ENCODE measurements at regions not wholly inside any gene's neighbourhood (a gene's known extent, or its start where the extent isn't known, plus 50 kb on each side); places are given as distances from the start of the nearest gene placed in this dataset.
"Not testable (repeated sequence)": the region's sequence is repeated elsewhere in the genome, so short reads cannot be mapped to it uniquely, and the experiment has no call there.

GRCh38 chr17:54452666-54453348, 447.8 kb upstream of the TOM1L1 start:
- Histone ChIP-seq H3K36me3 (ENCODE audit: insufficient read depth, low read length) (no peaks in the 10 kb centered on the region), H3K4me3 (ENCODE audit: low read length) (no peak overlapping the region), H3K9me2 (replicated peaks; ENCODE audit: insufficient read depth, low read length) (no peaks in the 10 kb centered on the region), H3K27me3 (ENCODE audit: low read length) (no peaks in the 10 kb centered on the region), H3K79me2 (ENCODE audit: low read length) (no peaks in the 10 kb centered on the region), H3K9ac (ENCODE audit: low read length) (no peak overlapping the region), H3K4me2 (ENCODE audit: low read depth, low read length, poor library complexity, severe bottlenecking) (no peak overlapping the region), H3K27ac (ENCODE audit: low read length) (no peak overlapping the region), H3K9me3 (ENCODE audit: low read length) (peaks cover 30% of the 10 kb centered on the region), H4K20me1 (ENCODE audit: insufficient read depth, low read depth, low read length) (no peaks in the 10 kb centered on the region), H2AFZ (ENCODE audit: low read length) (no peak overlapping the region), H3K4me1 (ENCODE audit: low read length) (no peaks in the 10 kb centered on the region)
- DNase-seq, result no peak

- H3K4me3 ChIP-seq (ENCODE audit: low read length), result no peak overlapping the region
- no peaks in the 10 kb centered on the region for H3K27me3 ChIP-seq (ENCODE audit: low read length)
- H3K36me3 ChIP-seq (ENCODE audit: insufficient read depth, low read length), result no peaks in the 10 kb centered on the region
- H4K20me1 ChIP-seq (ENCODE audit: insufficient read depth, low read depth, low read length), result no peaks in the 10 kb centered on the region
- no peaks in the 10 kb centered on the region for H3K79me2 ChIP-seq (ENCODE audit: low read length)
- no peak overlapping the region for H3K4me2 ChIP-seq (ENCODE audit: low read depth, low read length, poor library complexity, severe bottlenecking)
- no peaks in the 10 kb centered on the region for H3K4me1 ChIP-seq (ENCODE audit: low read length)
- no peak overlapping the region for H3K9ac ChIP-seq (ENCODE audit: low read length)
- no peak overlapping the region for H2AFZ ChIP-seq (ENCODE audit: low read length)
- no peak overlapping the region for H3K27ac ChIP-seq (ENCODE audit: low read length)
- H3K9me3 ChIP-seq (ENCODE audit: low read length), result peaks cover 28% of the 10 kb centered on the region
- no peak for DNase-seq
- no peaks in the 10 kb centered on the region for H3K9me2 ChIP-seq (replicated peaks; ENCODE audit: insufficient read depth, low read length)
Measured at GRCh38 chr17:54455251-54455868, 445.3 kb upstream of the TOM1L1 start.

GRCh38 chr17:54465443-54465842, 435.2 kb upstream of the TOM1L1 start:
- not testable (repeated sequence) for H3K9ac ChIP-seq (ENCODE audit: low read length); H3K36me3 ChIP-seq (ENCODE audit: insufficient read depth, low read length); H3K9me2 ChIP-seq (replicated peaks; ENCODE audit: insufficient read depth, low read length); H3K4me1 ChIP-seq (ENCODE audit: low read length); H3K4me2 ChIP-seq (ENCODE audit: low read depth, low read length, poor library complexity, severe bottlenecking); H3K27ac ChIP-seq (ENCODE audit: low read length); DNase-seq; H3K9me3 ChIP-seq (ENCODE audit: low read length); H3K79me2 ChIP-seq (ENCODE audit: low read length); H3K27me3 ChIP-seq (ENCODE audit: low read length); H3K4me3 ChIP-seq (ENCODE audit: low read length); H2AFZ ChIP-seq (ENCODE audit: low read length); H4K20me1 ChIP-seq (ENCODE audit: insufficient read depth, low read depth, low read length)

- H3K9ac ChIP-seq (ENCODE audit: low read length), result no peak overlapping the region
- no peaks in the 10 kb centered on the region for H3K9me2 ChIP-seq (replicated peaks; ENCODE audit: insufficient read depth, low read length)
- no peak overlapping the region for H3K4me3 ChIP-seq (ENCODE audit: low read length)
- H3K36me3 ChIP-seq (ENCODE audit: insufficient read depth, low read length), result no peaks in the 10 kb centered on the region
- H4K20me1 ChIP-seq (ENCODE audit: insufficient read depth, low read depth, low read length), result no peaks in the 10 kb centered on the region
- peaks cover 15% of the 10 kb centered on the region for H3K9me3 ChIP-seq (ENCODE audit: low read length)
- no peaks in the 10 kb centered on the region for H3K4me1 ChIP-seq (ENCODE audit: low read length)
- no peak overlapping the region for H2AFZ ChIP-seq (ENCODE audit: low read length)
- no peak for DNase-seq
- no peaks in the 10 kb centered on the region for H3K27me3 ChIP-seq (ENCODE audit: low read length)
- H3K79me2 ChIP-seq (ENCODE audit: low read length), result no peaks in the 10 kb centered on the region
- no peak overlapping the region for H3K4me2 ChIP-seq (ENCODE audit: low read depth, low read length, poor library complexity, severe bottlenecking)
- H3K27ac ChIP-seq (ENCODE audit: low read length), result no peak overlapping the region
Measured at GRCh38 chr17:54466875-54467274, 433.8 kb upstream of the TOM1L1 start.

- H3K9ac ChIP-seq (ENCODE audit: low read length), result no peak overlapping the region
- no peaks in the 10 kb centered on the region for H3K79me2 ChIP-seq (ENCODE audit: low read length)
- no peak overlapping the region for H3K27ac ChIP-seq (ENCODE audit: low read length)
- no peak overlapping the region for H3K4me3 ChIP-seq (ENCODE audit: low read length)
- H2AFZ ChIP-seq (ENCODE audit: low read length), result no peak overlapping the region
- H3K4me2 ChIP-seq (ENCODE audit: low read depth, low read length, poor library complexity, severe bottlenecking), result no peak overlapping the region
- H3K27me3 ChIP-seq (ENCODE audit: low read length), result no peaks in the 10 kb centered on the region
- no peaks in the 10 kb centered on the region for H4K20me1 ChIP-seq (ENCODE audit: insufficient read depth, low read depth, low read length)
- DNase-seq, result no peak
- no peaks in the 10 kb centered on the region for H3K4me1 ChIP-seq (ENCODE audit: low read length)
- no peaks in the 10 kb centered on the region for H3K36me3 ChIP-seq (ENCODE audit: insufficient read depth, low read length)
- peaks cover 18% of the 10 kb centered on the region for H3K9me3 ChIP-seq (ENCODE audit: low read length)
- H3K9me2 ChIP-seq (replicated peaks; ENCODE audit: insufficient read depth, low read length), result no peaks in the 10 kb centered on the region
Measured at GRCh38 chr17:54482843-54483242, 417.8 kb upstream of the TOM1L1 start.

DNA sequence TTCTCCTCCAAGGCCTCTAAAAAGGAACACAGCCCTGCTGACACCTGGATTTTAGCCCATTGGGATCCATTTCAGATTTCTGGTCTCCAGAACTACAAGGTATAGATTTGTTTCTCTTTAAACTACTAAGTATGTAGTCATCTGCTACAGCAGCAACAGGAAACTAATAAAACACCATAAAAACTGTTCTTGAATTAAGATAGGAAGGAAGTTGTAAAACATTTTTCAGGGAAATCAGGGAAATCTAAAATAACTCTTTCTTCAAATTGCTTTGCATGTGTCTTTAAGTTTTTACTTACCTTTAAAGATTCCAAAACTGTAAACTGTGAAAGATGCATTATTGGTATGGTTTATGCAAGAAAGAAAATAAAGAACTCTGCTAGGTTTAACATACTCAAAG, 407.0 kb upstream of the TOM1L1 start:
- no peaks in the 10 kb centered on the region for H3K4me1 ChIP-seq (ENCODE audit: low read length)
- DNase-seq, result no peak
- no peak overlapping the region for H3K4me3 ChIP-seq (ENCODE audit: low read length)
- H3K9me3 ChIP-seq (ENCODE audit: low read length), result peaks cover 18% of the 10 kb centered on the region
- no peak overlapping the region for H3K27ac ChIP-seq (ENCODE audit: low read length)
- H3K4me2 ChIP-seq (ENCODE audit: low read depth, low read length, poor library complexity, severe bottlenecking), result no peak overlapping the region
- no peak overlapping the region for H3K9ac ChIP-seq (ENCODE audit: low read length)
- H4K20me1 ChIP-seq (ENCODE audit: insufficient read depth, low read depth, low read length), result no peaks in the 10 kb centered on the region
- H3K27me3 ChIP-seq (ENCODE audit: low read length), result no peaks in the 10 kb centered on the region
- H2AFZ ChIP-seq (ENCODE audit: low read length), result no peak overlapping the region
- H3K36me3 ChIP-seq (ENCODE audit: insufficient read depth, low read length), result no peaks in the 10 kb centered on the region
- no peaks in the 10 kb centered on the region for H3K79me2 ChIP-seq (ENCODE audit: low read length)
- no peaks in the 10 kb centered on the region for H3K9me2 ChIP-seq (replicated peaks; ENCODE audit: insufficient read depth, low read length)

DNA sequence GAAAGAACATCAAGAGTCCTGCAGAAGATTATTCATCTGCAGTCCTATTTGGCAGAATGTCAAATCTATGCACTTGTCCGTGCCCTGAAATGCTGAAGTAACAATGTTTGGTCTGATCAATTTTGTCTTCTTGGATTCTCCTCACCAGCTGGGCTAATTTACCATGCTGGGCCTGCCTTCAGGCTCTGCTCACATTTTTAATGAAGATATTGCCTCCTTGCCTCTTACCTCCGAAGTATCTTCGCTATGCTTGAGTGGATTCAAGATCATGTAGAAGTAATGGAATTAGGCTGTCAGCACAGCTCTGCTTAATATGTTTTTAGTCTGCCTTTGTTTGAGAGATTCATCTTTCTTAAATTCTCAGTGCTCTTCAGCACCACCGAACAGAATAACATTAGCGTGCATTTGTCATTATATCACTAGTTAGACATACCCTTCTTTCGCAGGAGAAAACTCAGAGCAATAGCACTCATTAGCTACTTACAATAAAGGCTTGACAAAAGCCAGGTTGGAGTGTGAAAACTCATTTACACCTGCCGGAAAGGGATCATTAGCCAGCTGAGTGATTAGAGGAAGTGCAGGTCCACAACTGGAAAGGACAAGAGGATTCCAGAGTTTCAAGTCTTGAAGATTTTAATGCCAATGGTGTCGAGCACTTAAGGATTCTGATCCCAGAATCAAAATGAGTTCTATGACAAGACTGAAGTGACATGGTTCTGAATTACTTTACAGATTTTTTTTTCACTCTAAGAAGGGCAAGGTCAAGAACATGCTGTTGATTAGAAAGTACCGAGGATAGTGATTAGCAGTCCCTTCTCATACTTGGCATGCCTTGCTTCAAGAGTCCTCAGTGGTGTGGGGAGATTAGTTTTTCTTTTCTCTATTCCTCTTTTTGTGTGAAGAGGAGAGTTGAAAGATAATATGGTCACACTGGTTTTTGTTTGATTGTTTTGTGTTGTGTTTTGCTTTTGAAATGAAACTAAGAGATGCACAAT, 405.6 kb upstream of the TOM1L1 start:
- no peaks in the 10 kb centered on the region for H4K20me1 ChIP-seq (ENCODE audit: insufficient read depth, low read depth, low read length)
- no peaks in the 10 kb centered on the region for H3K9me2 ChIP-seq (replicated peaks; ENCODE audit: insufficient read depth, low read length)

GRCh38 chr17:54505404-54505803, 395.2 kb upstream of the TOM1L1 start:
- H3K4me3 ChIP-seq (ENCODE audit: low read length), result no peak overlapping the region
- H3K9ac ChIP-seq (ENCODE audit: low read length), result no peak overlapping the region
- no peak overlapping the region for H3K27ac ChIP-seq (ENCODE audit: low read length)
- no peak for DNase-seq
- H3K36me3 ChIP-seq (ENCODE audit: insufficient read depth, low read length), result no peaks in the 10 kb centered on the region
- H3K4me2 ChIP-seq (ENCODE audit: low read depth, low read length, poor library complexity, severe bottlenecking), result no peak overlapping the region
- H2AFZ ChIP-seq (ENCODE audit: low read length), result no peak overlapping the region
- H3K4me1 ChIP-seq (ENCODE audit: low read length), result no peaks in the 10 kb centered on the region
- H3K9me2 ChIP-seq (replicated peaks; ENCODE audit: insufficient read depth, low read length), result no peaks in the 10 kb centered on the region
- no peaks in the 10 kb centered on the region for H3K79me2 ChIP-seq (ENCODE audit: low read length)
- no peaks in the 10 kb centered on the region for H4K20me1 ChIP-seq (ENCODE audit: insufficient read depth, low read depth, low read length)
- no peaks in the 10 kb centered on the region for H3K27me3 ChIP-seq (ENCODE audit: low read length)
- peaks cover 3% of the 10 kb centered on the region for H3K9me3 ChIP-seq (ENCODE audit: low read length)

More for the DNA sequence above, 405.6 kb upstream of the TOM1L1 start:
- Histone ChIP-seq H3K4me1 (ENCODE audit: low read length) (no peaks in the 10 kb centered on the region), H3K9ac (ENCODE audit: low read length) (no peak overlapping the region), H3K79me2 (ENCODE audit: low read length) (no peaks in the 10 kb centered on the region), H3K36me3 (ENCODE audit: insufficient read depth, low read length) (no peaks in the 10 kb centered on the region), H3K9me3 (ENCODE audit: low read length) (peaks cover 18% of the 10 kb centered on the region), H3K4me3 (ENCODE audit: low read length) (no peak overlapping the region), H3K27me3 (ENCODE audit: low read length) (no peaks in the 10 kb centered on the region), H3K4me2 (ENCODE audit: low read depth, low read length, poor library complexity, severe bottlenecking) (no peak overlapping the region), H2AFZ (ENCODE audit: low read length) (no peak overlapping the region), H3K27ac (ENCODE audit: low read length) (no peak overlapping the region)
- no peak for DNase-seq
